ENCODE measurements at regions not wholly inside any gene's neighbourhood (a gene's known extent, or its start where the extent isn't known, plus 50 kb on each side); places are given as distances from the start of the nearest gene placed in this dataset.

- TF ChIP-seq EP300 (IDR thresholded peaks at IDR 0.05): no peak
- TF ChIP-seq CTCF (IDR thresholded peaks at IDR 0.05): no peak
- no peak for TF ChIP-seq POLR2AphosphoS5 (IDR thresholded peaks at IDR 0.05)
- TF ChIP-seq POLR2A (IDR thresholded peaks at IDR 0.05): no peak
These were observed 405.2 kb upstream of the MPDZ start for GRCh38 chr9:13684656-13685055.

Measured in stomach (tissue), 4 donors.